ENCODE measurements at regions not wholly inside any gene's neighbourhood (a gene's known extent, or its start where the extent isn't known, plus 50 kb on each side); places are given as distances from the start of the nearest gene placed in this dataset.
"Not testable (repeated sequence)": the region's sequence is repeated elsewhere in the genome, so short reads cannot be mapped to it uniquely, and the experiment has no call there.

DNA sequence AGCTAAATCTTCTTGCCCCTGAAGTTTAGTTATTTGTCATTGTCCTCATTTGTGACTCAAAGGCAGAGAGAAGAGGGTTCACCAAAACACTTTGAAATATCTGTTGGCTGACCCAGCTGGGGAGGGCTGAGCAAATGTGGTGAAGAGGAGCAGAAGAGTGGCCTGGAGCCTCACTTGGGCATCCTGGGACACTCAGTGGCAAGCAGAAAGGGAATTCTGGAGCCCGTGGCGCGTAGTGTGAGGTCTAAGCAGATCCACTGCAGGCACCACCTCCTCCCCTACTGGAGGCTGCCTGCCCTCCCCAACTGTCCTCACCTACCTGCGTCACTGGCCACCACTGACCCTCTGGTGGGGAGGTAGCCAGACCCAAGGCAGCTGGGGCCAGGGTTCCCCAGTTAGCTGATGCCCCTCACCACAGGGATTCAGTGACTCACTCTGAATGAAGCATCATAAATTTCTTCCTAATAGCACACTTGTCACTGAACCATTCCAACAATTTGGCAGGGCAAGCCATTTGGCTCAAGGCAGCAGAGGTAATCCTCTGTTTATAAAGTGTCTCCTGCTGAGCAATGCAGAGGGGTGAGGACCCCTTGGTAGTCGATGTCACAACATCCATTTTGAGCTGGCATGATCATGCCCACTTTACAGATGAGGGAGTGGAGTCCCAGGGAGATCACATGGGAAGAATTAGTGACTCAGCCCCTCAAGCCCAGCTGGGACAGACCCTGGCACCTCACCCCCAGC, 80.3 kb downstream of the NENF start:
- peak; percentile 33 for DNase-seq
- no peaks in the 10 kb centered on the region for H3K36me3 Mint-ChIP-seq (ENCODE audit: low read depth)
- H3K4me1 Mint-ChIP-seq (ENCODE audit: low read depth), result peaks cover 11% of the 10 kb centered on the region; the same call in 1 of the 2 replicates
- no peak overlapping the region for H3K27ac Mint-ChIP-seq
- no peaks in the 10 kb centered on the region for H3K9me3 Mint-ChIP-seq
- no peak overlapping the region for H3K4me3 Mint-ChIP-seq
- H3K27me3 Mint-ChIP-seq (ENCODE audit: insufficient read depth), result peaks cover 70% of the 10 kb centered on the region
- TF ChIP-seq, protein P1, sequence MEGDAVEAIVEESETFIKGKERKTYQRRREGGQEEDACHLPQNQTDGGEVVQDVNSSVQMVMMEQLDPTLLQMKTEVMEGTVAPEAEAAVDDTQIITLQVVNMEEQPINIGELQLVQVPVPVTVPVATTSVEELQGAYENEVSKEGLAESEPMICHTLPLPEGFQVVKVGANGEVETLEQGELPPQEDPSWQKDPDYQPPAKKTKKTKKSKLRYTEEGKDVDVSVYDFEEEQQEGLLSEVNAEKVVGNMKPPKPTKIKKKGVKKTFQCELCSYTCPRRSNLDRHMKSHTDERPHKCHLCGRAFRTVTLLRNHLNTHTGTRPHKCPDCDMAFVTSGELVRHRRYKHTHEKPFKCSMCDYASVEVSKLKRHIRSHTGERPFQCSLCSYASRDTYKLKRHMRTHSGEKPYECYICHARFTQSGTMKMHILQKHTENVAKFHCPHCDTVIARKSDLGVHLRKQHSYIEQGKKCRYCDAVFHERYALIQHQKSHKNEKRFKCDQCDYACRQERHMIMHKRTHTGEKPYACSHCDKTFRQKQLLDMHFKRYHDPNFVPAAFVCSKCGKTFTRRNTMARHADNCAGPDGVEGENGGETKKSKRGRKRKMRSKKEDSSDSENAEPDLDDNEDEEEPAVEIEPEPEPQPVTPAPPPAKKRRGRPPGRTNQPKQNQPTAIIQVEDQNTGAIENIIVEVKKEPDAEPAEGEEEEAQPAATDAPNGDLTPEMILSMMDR (IDR thresholded peaks at IDR 0.05), result no peak

DNA sequence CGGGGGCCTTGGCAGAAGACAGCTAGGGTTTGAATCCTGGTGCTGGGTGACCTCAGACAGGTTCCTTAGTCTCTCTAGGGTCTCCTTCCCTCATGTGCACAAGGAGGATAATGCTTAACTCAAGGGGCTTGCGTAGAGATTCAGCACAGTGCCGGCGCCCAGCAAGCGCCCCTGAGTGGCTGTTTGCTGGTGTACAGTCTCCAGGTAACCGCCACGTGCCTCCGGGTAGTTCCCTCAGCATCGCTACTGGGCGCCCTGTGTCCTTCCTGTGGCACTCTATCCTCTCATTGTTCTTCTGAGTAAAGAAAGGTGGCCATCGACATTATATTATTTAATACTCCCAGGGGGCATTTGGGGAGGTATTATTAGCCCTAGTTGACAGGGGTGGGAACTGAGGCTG, 80.9 kb downstream of the NENF start:
- TF ChIP-seq, protein P1 (IDR thresholded peaks at IDR 0.05), result no peak
- Mint-ChIP-seq H3K36me3 (ENCODE audit: low read depth) (no peaks in the 10 kb centered on the region), H3K4me3 (no peak overlapping the region), H3K27me3 (ENCODE audit: insufficient read depth) (peaks cover 69% of the 10 kb centered on the region), H3K27ac (no peak overlapping the region), H3K9me3 (no peaks in the 10 kb centered on the region), H3K4me1 (ENCODE audit: low read depth) (peaks cover 14% of the 10 kb centered on the region)
- DNase-seq, result no peak

DNA sequence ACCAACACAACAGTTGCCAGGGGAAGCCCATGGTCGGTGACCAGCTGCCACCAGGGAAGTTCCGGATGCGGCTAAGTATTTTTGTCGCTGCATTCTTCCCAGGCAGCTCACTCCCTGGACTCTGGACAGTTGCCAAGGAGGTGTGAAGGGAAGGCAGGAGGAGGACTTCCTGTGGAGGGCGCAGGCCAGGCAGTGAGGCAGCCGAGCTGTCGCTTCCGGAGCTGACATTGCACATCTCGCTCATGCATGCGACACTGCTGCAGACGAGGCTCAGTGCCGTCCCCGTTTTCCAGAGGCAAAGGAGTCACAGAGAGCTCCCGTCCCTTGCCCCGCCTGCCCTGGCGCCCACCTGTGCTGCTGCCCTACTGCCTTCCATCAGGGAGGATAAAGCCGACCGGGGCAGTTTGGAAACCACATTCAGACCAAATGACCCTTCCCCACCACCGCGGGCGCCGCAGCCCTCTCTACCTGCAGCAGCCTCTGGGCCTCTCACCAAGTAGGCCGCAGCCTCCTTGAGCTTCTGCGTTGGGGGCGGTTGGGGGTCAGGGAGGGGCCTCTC, 81.4 kb downstream of the NENF start:
- Mint-ChIP-seq H3K9me3 (no peaks in the 10 kb centered on the region), H3K4me1 (ENCODE audit: low read depth) (peaks cover 18% of the 10 kb centered on the region), H3K36me3 (ENCODE audit: low read depth) (no peaks in the 10 kb centered on the region), H3K27ac (no peak overlapping the region), H3K4me3 (no peak overlapping the region), H3K27me3 (ENCODE audit: insufficient read depth) (peaks cover 69% of the 10 kb centered on the region)
- no peak for DNase-seq
- TF ChIP-seq, protein P1 (IDR thresholded peaks at IDR 0.05), result no peak

DNA sequence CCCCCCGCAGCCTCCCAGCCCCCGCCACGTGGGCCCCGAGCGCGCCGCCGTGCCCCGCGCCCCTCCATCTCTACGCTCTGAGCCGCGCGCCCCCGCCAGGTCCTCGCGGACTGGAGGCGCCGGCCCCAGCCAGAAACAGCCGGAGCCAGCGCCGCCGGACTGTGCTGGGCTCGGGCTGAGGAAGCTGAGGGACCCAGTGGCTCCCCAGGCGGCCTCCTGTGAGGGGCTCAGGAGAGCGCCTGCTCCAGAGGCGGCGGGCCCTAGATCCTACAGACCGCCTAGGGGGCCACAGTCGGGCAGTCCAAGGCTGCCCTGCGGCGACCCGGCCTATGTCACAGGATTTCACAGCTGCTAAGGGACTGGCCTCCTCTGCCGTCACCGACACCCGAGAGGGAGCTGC, 82.1 kb downstream of the NENF start:
- Mint-ChIP-seq H3K4me3 (no peak overlapping the region), H3K27ac (no peak overlapping the region), H3K36me3 (ENCODE audit: low read depth) (no peaks in the 10 kb centered on the region), H3K27me3 (ENCODE audit: insufficient read depth) (peaks cover 65% of the 10 kb centered on the region), H3K4me1 (ENCODE audit: low read depth) (peaks cover 18% of the 10 kb centered on the region), H3K9me3 (no peaks in the 10 kb centered on the region)
- DNase-seq, result no peak
- TF ChIP-seq, protein P1 (IDR thresholded peaks at IDR 0.05), result no peak

DNA sequence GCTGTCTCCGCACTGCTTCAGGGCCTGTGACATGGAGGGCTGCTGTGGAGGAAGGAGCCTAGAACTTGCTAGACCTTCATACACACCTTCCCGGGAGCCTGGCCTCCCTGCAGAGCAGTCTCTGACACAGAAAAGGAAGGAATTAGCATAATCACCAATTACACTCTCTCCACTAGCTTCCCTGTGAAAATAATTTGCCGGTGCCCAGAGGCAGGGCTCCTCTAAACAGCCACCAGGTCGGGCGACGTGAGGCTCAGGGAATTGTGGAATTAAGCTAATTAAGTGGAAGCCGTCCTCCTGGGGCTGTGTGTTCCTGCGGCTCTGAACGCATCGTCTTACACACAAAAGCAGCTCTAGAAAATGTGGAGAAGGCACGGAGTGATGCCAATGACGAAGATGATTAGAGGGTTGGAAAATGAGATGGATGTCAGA, 82.6 kb downstream of the NENF start:
- TF ChIP-seq, protein P1 (IDR thresholded peaks at IDR 0.05), result no peak
- peaks cover 64% of the 10 kb centered on the region for H3K27me3 Mint-ChIP-seq (ENCODE audit: insufficient read depth)
- H3K9me3 Mint-ChIP-seq, result no peaks in the 10 kb centered on the region
- H3K27ac Mint-ChIP-seq, result no peak overlapping the region
- H3K4me3 Mint-ChIP-seq, result no peak overlapping the region
- no peak for DNase-seq
- H3K36me3 Mint-ChIP-seq (ENCODE audit: low read depth), result no peaks in the 10 kb centered on the region
- peaks cover 18% of the 10 kb centered on the region for H3K4me1 Mint-ChIP-seq (ENCODE audit: low read depth)

DNA sequence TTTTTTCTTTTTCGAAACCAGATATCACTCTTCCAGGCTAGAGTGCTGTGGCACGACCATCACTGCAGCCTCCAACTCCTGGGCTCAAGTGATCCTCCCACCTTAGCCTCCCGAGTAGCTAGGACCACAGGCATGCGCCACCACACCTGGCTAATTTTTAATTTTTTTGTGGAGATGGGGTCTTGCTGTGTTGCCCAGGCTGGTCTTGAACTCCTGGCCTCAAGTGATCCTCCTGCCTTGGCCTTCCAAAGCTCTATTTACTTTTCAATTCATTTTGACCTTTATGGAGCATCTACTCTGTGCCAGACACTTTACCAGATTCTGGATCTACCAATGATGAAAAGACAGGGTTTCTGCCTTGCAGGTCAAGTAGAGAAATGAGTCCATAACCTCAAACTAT, 83.3 kb downstream of the NENF start:
- H3K36me3 Mint-ChIP-seq (ENCODE audit: low read depth); H3K9me3 Mint-ChIP-seq; H3K4me3 Mint-ChIP-seq; H3K27ac Mint-ChIP-seq; DNase-seq: not testable (repeated sequence)
- H3K4me1 Mint-ChIP-seq (ENCODE audit: low read depth), result peaks cover 18% of the 10 kb centered on the region
- peaks cover 66% of the 10 kb centered on the region for H3K27me3 Mint-ChIP-seq (ENCODE audit: insufficient read depth)

All from HFFc6 (cell line).